Aorta (tissue), 5 donors: ENCODE measurements at regions not wholly inside any gene's neighbourhood (a gene's known extent, or its start where the extent isn't known, plus 50 kb on each side); places are given as distances from the start of the nearest gene placed in this dataset.

Source experiments
- ATAC-seq: fragments of 200-7000 bp; cut with Tn5 transposase; one replicate; pipeline ENCODE4 v1.9.1; 2022; ENCODE audit warnings: moderate library complexity; ENCODE audit not compliant: low FRiP score
- DNase-seq, 2 donors: peaks; one replicate each; pipeline ENCODE4 v3.0.0-alpha.2; 2020
- H3K27ac ChIP-seq, 2 donors: one replicate each; pipeline ENCODE4 v1.5.1; 2013; ENCODE audit warnings: low read length in 2 of 2, mild to moderate bottlenecking in 2 of 2, moderate library complexity in 2 of 2, control low read depth in 1 of 2, inconsistent platforms in 1 of 2, low read depth in 1 of 2
- H3K27me3 ChIP-seq, 2 donors: one replicate each; pipeline ENCODE4 v1.6.1; 2013; ENCODE audit warnings: control low read depth in 1 of 2, low read length in 1 of 2, mild to moderate bottlenecking in 1 of 2, moderate library complexity in 1 of 2; ENCODE audit not compliant: insufficient read depth in 2 of 2, control insufficient read depth in 1 of 2
- H3K36me3 ChIP-seq, 2 donors: one replicate each; pipeline ENCODE4 v1.6.1; 2013; ENCODE audit warnings: control low read depth in 1 of 2, low read length in 1 of 2, mild to moderate bottlenecking in 1 of 2; ENCODE audit not compliant: insufficient read depth in 2 of 2, control insufficient read depth in 1 of 2
- H3K4me1 ChIP-seq, 2 donors: one replicate each; pipeline ENCODE4 v1.6.1; 2013; ENCODE audit warnings: low read length in 2 of 2, control low read depth in 1 of 2, mild to moderate bottlenecking in 1 of 2, moderate library complexity in 1 of 2; ENCODE audit not compliant: insufficient read depth in 2 of 2, control insufficient read depth in 1 of 2
- H3K4me3 ChIP-seq, 2 donors: one replicate each; pipeline ENCODE4 v1.5.1; 2013; ENCODE audit warnings: low read length in 2 of 2, control low read depth in 1 of 2, mild to moderate bottlenecking in 1 of 2
- H3K9me3 ChIP-seq: one replicate; pipeline ENCODE4 v1.6.1; 2013; ENCODE audit warnings: mild to moderate bottlenecking, low read length; ENCODE audit not compliant: control insufficient read depth
- WGBS, 2 donors: extraction: QIAGEN DNeasy Blood & Tissue Kit; methylation state at CpG; one replicate each; pipeline ENCODE4 v1.1.7; 2013; 5-methylcytosine and 5-hydroxymethylcytosine counted together
- intact Hi-C, 2 donors: fragments of 100-400 bp; cut with DNase I; formaldehyde crosslinking; loops; one replicate each; pipeline versions ENCODE4 v1.14.2 to v1.15.0; 2022
- donor health status: healthy with polysubstance abuse.
- donor health status: Bipolar disorder and iron deficiency.
- donor health status: DM: no; HTN: no; CAD: no.
- donor health status: DM: no; HTN: no; CAD: no.
- donor health status: DM: yes; HTN: yes; CAD: no.

DNA sequence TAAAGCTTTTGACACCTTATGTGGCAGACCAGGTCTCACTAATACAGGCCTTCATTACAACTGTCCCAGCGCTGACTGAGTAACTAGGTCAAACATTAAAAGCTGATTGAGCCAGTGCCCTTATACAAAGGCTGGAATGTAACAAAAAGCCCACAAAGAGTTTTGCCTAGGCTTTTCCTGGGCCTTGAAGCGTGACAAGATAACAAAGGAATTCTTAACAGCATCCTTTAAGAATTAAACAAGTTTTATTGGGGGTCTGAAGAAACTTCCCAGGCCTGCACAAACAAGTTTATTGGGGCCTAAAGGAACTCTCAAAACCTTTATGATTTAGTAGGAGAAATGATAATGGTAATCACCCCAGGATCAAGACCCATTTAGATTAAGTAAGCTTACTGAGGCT lies 267.6 kb upstream of the FAM83B start:
- no peaks in the 10 kb centered on the region for H3K36me3 ChIP-seq
- H3K9me3 ChIP-seq, result no peaks in the 10 kb centered on the region
- H3K27me3 ChIP-seq, result no peaks in the 10 kb centered on the region
- intact Hi-C loops, result no loop called here
- DNase-seq, result no peak
- 93 to 95% methylated on average over 2 of the region's 2 CpGs for WGBS, 2 donors
- no peaks in the 10 kb centered on the region for H3K4me1 ChIP-seq
- no peak overlapping the region for H3K4me3 ChIP-seq
- no peak overlapping the region for H3K27ac ChIP-seq
- ATAC-seq, result no peak

DNA sequence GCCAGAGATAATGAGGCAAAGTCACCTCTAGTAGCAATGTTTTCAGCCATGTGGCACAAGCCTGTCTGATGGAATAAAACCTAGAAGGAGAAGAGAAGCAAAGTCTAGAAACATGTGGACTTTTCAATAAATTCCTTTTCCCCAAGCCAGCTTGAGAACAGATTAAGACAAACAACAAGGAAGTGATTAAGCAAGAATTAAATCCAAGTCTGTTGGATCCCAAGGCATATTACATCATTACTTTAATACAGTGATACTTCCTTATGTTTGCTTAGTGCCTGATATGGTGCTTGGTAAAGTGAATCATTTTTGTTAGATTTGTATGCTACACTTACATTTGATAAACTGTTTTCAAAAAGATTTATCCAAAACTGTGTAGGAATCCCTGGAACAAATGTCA lies 260.3 kb upstream of the FAM83B start:
- ATAC-seq, result peak; percentile 46

DNA sequence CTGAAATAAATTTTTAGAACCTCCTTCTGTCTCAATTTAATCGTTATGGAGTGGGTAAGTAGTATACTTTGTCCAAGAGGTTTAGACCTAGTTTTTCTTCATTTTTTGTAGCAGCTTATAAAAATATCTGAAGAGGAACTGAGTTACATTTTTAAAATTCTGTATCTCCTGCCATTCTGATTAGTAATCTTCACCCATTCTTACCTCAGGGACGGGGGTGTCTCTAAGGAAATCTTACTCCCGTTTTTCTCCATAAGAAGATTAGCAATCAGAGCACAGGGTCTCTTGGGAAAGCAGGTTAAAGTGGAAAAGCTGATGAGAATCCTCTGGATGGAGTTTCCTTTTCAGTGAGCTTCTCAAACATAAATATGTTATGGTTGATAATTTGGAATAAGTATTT lies 259.3 kb upstream of the FAM83B start:
- Histone ChIP-seq H3K36me3 (no peaks in the 10 kb centered on the region), H3K4me1 (peaks cover 1 to 2% of the 10 kb centered on the region in 2 donors), H3K27ac (no peak overlapping the region), H3K27me3 (no peaks in the 10 kb centered on the region), H3K9me3 (no peaks in the 10 kb centered on the region), H3K4me3 (no peak overlapping the region)
- DNase-seq, result no peak
- WGBS, 2 donors, result 23 to 24% methylated on average over 3 of the region's 3 CpGs
- no peak for ATAC-seq
- intact Hi-C loops, result no loop called here

More for the DNA sequence above, 260.3 kb upstream of the FAM83B start:
- intact Hi-C loops, result no loop called here
- Histone ChIP-seq H3K27me3 (no peaks in the 10 kb centered on the region), H3K4me1 (peaks cover 1 to 2% of the 10 kb centered on the region in 2 donors), H3K27ac (no peak overlapping the region), H3K4me3 (no peak overlapping the region), H3K9me3 (no peaks in the 10 kb centered on the region), H3K36me3 (no peaks in the 10 kb centered on the region)
- DNase-seq, result no peak

DNA sequence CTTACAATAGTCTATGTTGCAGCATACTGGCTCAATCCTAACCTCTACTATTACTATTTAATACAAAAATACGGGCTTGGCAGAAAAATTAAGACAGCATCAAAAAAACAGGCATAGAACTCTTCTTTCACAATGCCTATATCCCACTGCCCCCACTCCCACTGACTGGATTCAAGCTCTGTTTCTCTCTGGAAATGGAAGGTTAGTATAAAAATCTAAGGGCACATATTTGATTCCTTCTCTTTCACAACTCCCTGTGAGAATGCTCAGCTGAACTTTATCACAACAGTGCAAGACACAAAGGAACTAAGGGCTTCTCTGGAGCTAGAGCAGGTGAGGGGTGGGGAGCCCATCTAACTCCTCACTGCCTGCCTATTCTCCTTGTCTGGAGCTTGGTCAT lies 258.4 kb upstream of the FAM83B start:
- DNase-seq (no peak), ATAC-seq (no peak)
- H3K9me3 ChIP-seq, result no peaks in the 10 kb centered on the region
- intact Hi-C loops, result no loop called here
- WGBS, 2 donors, result 86 to 90% methylated on average over 1 of the region's 1 CpG
- no peaks in the 10 kb centered on the region for H3K36me3 ChIP-seq
- H3K4me1 ChIP-seq, result peaks cover 1 to 2% of the 10 kb centered on the region in 2 donors
- no peaks in the 10 kb centered on the region for H3K27me3 ChIP-seq
- no peak overlapping the region for H3K27ac ChIP-seq
- H3K4me3 ChIP-seq, result no peak overlapping the region

DNA sequence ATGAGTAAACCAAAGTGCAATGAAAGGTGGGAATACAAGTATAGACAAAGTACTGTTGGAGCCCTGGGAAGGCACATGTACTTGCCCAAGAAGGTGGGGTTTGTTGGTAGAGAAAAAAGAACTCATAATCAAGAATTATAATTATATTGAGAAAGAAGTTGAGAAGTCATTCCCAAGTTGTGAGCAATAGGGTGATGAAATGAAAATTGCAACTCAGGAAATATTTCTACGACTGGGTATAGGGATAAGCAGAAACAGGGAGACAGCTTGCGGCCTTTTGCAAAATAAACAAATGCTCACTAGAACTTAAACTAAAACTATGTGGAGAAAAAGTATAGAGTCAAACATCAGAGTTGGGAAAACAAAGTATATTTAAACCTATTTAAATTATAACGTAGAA lies 250.7 kb upstream of the FAM83B start:
- ATAC-seq (no peak), DNase-seq (no peak)
- Histone ChIP-seq H3K27ac (no peak overlapping the region), H3K27me3 (no peaks in the 10 kb centered on the region), H3K9me3 (no peaks in the 10 kb centered on the region), H3K4me3 (no peak overlapping the region), H3K36me3 (no peaks in the 10 kb centered on the region), H3K4me1 (no peaks in the 10 kb centered on the region)
- intact Hi-C loops, result no loop called here
- WGBS, 2 donors, result 62 to 67% methylated on average over 3 of the region's 3 CpGs

DNA sequence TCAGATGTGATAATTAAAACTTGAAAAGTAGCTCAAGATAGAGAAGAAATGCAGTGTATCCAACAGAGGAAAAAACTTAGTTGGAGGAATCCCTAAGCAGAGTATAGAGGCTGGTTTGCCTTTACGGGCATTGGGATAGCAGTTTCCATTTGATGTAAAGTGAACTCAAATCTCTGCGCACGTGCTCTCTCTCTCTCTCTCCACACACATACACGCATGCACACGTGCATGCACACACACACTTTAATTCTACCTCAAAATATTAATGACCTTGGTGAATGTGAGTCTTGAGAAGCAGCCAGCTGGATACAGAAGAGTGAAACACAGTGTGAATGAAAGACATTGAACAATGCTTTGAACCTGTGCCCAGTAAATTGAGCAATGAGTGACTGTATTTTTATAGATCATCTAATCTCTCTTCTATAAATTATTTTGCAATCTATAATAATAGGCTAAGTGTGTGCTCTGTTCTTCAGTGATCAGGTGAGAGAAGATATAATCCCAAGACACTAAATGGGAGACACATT lies 247.7 kb upstream of the FAM83B start:
- no peaks in the 10 kb centered on the region for H3K27me3 ChIP-seq
- intact Hi-C loops, result no loop called here
- no peaks in the 10 kb centered on the region for H3K4me1 ChIP-seq
- DNase-seq (no peak), ATAC-seq (no peak)
- H3K27ac ChIP-seq, result no peak overlapping the region
- no peaks in the 10 kb centered on the region for H3K9me3 ChIP-seq
- no peaks in the 10 kb centered on the region for H3K36me3 ChIP-seq
- 82 to 85% methylated on average over 5 of the region's 5 CpGs for WGBS, 2 donors
- H3K4me3 ChIP-seq, result no peak overlapping the region

DNA sequence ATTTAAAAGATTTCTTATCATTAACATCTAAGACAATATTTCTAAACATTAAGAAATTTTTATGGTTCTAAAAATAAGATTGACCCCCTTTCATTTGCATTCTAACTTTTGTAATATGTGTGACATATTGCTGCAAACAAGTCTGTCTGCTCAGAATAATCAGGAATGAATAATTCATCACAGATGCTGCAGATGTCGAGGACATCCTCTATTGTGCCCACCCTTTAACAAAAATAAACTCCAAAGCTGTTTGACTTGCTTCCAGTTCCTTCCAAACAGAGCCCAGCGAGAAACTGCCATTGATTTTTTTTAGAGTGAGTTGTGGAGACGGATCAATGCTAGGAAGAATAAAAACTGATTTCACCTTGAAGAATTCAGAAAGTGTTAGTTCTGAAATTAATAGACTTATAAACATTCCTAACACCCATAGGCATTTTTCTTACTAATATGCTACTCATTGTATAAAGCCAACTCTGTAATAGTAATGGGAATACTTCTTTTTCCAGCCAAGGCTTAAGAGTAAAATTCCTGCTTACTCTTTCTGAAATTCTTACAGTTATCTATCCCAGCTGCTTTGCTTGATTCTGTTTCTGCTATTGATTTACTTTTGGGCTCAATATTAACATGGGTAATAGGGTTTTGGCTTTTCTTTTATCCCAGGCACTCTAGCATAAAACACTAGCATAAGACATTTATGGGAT lies 244.8 kb upstream of the FAM83B start:
- 56 to 63% methylated on average over 3 of the region's 3 CpGs for WGBS, 2 donors

DNA sequence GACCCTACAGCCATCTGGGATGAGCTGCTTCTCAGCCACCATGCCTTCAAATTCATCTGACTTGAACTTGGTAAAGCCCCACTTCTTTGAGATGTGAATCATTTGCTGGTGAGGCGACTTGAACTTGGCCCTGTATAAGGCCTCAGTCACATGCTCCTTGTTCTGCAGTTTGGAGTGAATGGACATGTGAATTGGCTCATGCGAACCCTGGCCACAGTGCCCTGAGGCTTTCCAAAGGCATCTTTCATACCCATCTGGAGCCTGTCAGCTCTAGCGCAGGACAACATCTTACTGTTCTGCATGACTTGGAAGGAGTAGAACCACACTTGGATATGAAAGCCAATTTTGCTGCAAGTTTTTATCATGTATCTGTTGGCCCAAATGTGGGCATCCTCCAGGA lies 244.0 kb upstream of the FAM83B start:
- no peaks in the 10 kb centered on the region for H3K36me3 ChIP-seq
- DNase-seq, result no peak
- no peaks in the 10 kb centered on the region for H3K4me1 ChIP-seq
- no peak overlapping the region for H3K4me3 ChIP-seq
- intact Hi-C loops, result no loop called here
- no peaks in the 10 kb centered on the region for H3K9me3 ChIP-seq
- no peaks in the 10 kb centered on the region for H3K27me3 ChIP-seq
- 82 to 87% methylated on average over 3 of the region's 3 CpGs for WGBS, 2 donors
- no peak overlapping the region for H3K27ac ChIP-seq
- ATAC-seq, result no peak

More for the DNA sequence above, 244.8 kb upstream of the FAM83B start:
- DNase-seq (no peak), ATAC-seq (no peak)
- no peaks in the 10 kb centered on the region for H3K9me3 ChIP-seq
- H3K4me1 ChIP-seq, result no peaks in the 10 kb centered on the region
- H3K27ac ChIP-seq, result no peak overlapping the region
- H3K4me3 ChIP-seq, result no peak overlapping the region
- H3K36me3 ChIP-seq, result no peaks in the 10 kb centered on the region
- intact Hi-C loops, result no loop called here
- H3K27me3 ChIP-seq, result no peaks in the 10 kb centered on the region

DNA sequence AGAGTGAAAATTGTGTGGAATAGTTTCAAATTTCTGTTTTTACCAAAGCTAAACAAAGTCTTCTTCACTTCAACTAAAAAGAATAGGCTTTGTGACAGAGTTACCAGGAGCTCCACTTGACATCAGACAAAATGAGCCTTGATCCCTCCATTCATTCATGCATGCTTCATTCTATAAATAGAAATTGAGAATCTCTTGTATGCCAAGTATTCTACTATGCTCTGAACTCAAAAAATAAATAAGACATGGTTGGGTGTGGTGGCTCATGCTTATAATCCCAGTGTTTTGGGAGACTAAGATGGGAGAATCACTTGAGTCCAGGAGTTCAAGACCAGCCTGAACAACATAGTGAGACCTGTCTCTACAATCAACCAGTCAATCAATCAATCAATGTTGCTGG lies 236.6 kb upstream of the FAM83B start:
- Histone ChIP-seq H3K27me3 (no peaks in the 10 kb centered on the region), H3K4me3 (no peak overlapping the region), H3K27ac (no peak overlapping the region), H3K4me1 (no peaks in the 10 kb centered on the region), H3K36me3 (no peaks in the 10 kb centered on the region), H3K9me3 (no peaks in the 10 kb centered on the region)
- intact Hi-C loops, result no loop called here
- ATAC-seq (no peak), DNase-seq (no peak)
